BJ (cell line): ENCODE measurements at regions not wholly inside any gene's neighbourhood (a gene's known extent, or its start where the extent isn't known, plus 50 kb on each side); places are given as distances from the start of the nearest gene placed in this dataset.

Experiments used
- CTCF ChIA-PET: fragments of 350-600 bp; formaldehyde crosslinking; extraction: SDS; loops from one replicate; lab custom pipeline; 2021; ENCODE audit warnings: antibody characterized with exemption, inconsistent platforms; lab: Yijun Ruan, JAX
- POLR2A ChIA-PET: fragments of 300-600 bp; sonication (Branson Sonifier 250); formaldehyde crosslinking; extraction: SDS; loops from one replicate; lab custom pipeline; 2021; ENCODE audit warnings: antibody characterized with exemption; lab: Charles Lee
- DNase-seq: peaks from one replicate; pipeline ENCODE4 v3.0.0-alpha.2; 2011; ENCODE audit warnings: low read depth
- H3K27me3 ChIP-seq: 2 replicates; pipeline ENCODE4 v1.6.0; 2011; ENCODE audit warnings: low read length; ENCODE audit not compliant: control insufficient read depth, insufficient read depth
- H3K36me3 ChIP-seq: 2 replicates; pipeline ENCODE4 v1.5.1; 2011; ENCODE audit warnings: low read length; ENCODE audit not compliant: control insufficient read depth, insufficient read depth
- H3K4me3 ChIP-seq: 2 replicates; pipeline ENCODE4 v1.5.1; 2011; ENCODE audit warnings: low read depth, mild to moderate bottlenecking, control low read depth, low read length
- TF ChIP-seq, protein P1 (sequence below): IDR thresholded peaks from 2 replicates; pipeline ENCODE4 v1.5.1; 2011; ENCODE audit warnings: low read depth, mild to moderate bottlenecking, control low read depth, inconsistent platforms, low read length, moderate library complexity; ENCODE audit not compliant: insufficient read depth

DNA sequence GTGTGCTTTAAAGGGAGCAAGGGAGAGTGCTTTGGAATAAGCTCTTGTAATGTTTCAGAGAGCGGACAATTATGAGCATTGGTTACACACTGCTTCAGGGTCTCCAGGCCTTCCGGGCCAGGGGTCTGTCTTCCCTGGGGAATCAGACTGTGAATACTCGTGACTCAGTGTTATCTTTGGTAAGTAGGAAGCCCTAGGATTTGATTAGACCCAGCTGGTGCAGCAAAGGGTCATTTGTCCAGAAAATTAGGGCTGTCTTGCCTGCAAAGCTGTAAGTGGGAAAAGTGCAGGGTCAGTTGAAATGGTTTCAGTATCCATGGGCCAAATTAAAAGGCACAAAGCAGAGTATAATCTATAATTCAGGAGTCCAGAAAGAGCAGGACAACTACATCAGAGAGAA is 475.6 kb downstream of the MED13L start:
- Histone ChIP-seq H3K4me3 (no peak overlapping the region), H3K36me3 (no peaks in the 10 kb centered on the region), H3K27me3 (no peaks in the 10 kb centered on the region)
- ChIA-PET POLR2A (no interaction called here), CTCF (no interaction called here)
- no peak for DNase-seq
- TF ChIP-seq, protein P1, sequence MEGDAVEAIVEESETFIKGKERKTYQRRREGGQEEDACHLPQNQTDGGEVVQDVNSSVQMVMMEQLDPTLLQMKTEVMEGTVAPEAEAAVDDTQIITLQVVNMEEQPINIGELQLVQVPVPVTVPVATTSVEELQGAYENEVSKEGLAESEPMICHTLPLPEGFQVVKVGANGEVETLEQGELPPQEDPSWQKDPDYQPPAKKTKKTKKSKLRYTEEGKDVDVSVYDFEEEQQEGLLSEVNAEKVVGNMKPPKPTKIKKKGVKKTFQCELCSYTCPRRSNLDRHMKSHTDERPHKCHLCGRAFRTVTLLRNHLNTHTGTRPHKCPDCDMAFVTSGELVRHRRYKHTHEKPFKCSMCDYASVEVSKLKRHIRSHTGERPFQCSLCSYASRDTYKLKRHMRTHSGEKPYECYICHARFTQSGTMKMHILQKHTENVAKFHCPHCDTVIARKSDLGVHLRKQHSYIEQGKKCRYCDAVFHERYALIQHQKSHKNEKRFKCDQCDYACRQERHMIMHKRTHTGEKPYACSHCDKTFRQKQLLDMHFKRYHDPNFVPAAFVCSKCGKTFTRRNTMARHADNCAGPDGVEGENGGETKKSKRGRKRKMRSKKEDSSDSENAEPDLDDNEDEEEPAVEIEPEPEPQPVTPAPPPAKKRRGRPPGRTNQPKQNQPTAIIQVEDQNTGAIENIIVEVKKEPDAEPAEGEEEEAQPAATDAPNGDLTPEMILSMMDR = no peak

DNA sequence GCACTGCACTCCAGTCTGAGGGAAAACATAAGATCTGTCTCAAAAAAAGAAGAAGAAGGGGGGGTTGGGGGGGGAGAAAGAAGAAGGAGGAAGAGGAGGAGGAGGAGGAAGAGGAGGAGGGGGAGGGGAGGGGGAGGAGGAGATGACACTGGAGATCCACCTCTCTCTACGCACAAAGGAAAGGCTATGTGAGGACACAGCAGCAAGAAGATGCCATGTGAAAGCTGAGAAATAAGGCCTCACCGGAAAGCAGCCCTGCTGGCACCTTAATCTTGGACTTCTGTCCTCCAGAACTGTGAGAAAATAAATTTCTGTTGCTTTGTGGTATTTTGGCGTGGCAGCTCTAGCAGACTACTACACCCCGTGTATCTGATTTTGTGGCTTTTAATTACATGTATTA is 477.9 kb downstream of the MED13L start:
- POLR2A ChIA-PET = no interaction called here
- no peak overlapping the region for H3K4me3 ChIP-seq
- H3K27me3 ChIP-seq = no peaks in the 10 kb centered on the region; the same call in 1 of the 2 replicates
- H3K36me3 ChIP-seq = no peaks in the 10 kb centered on the region
- TF ChIP-seq, protein P1 = no peak
- DNase-seq = no peak
- CTCF ChIA-PET = no interaction called here

DNA sequence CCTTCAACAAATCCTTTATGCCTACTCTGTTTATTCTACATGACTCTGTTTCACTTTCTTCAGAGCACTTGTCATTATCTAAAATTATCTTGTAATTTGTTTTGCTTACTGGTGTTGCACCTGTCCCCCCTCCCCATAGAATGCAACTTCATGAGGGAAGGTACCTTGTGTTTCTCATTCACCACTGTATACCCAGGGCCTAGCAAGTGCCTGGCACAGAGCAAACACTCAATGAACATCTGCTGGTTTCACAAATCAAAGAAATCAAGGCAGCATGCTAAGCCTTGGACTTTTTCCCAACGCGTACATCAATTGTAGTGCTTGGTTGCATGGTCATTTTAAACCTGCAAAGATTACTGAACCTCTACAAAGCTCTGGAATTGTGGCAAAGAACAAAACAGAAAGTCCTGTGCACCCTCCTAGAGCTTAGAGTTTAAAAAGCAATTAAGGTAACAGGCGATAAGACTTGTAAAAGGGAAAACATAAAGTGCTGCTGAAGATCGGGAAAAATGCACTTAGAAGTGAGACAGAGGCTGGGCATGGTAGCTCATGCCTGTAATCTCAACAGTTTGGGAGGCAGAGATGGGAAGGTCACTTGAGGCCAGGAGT is 479.1 kb downstream of the MED13L start:
- CTCF ChIA-PET = interaction anchor here (0.8 kb wide), 1 partner anchor 11 kb away, joined by 3 read pairs; no protein-coding TSS in a partner anchor
- Histone ChIP-seq H3K27me3 (no peaks in the 10 kb centered on the region; the same call in 1 of the 2 replicates), H3K4me3 (no peak overlapping the region), H3K36me3 (no peaks in the 10 kb centered on the region)
- TF ChIP-seq, protein P1 = no peak
- DNase-seq = no peak
- POLR2A ChIA-PET = no interaction called here

DNA sequence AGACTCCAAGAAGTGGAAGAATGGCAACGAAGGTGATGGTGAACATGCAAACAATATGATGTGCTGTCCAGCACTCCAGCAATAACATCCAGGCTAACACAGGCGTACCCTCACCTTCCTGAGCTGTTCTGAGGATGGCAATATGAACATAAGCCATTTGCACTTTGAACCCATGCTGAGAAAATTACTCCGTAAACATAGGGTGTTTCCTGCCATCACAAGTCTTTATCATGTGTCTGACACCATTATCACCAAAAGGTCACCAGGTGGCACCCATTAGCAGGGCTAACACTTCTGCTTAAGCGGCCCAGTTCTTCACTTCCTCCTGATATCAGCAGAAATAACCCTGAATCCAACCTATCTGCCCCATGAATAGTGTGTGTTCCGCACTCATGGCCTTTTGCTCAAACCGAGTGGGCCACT is 482.8 kb downstream of the MED13L start:
- Histone ChIP-seq H3K4me3 (no peak overlapping the region), H3K27me3 (no peaks in the 10 kb centered on the region; the same call in 1 of the 2 replicates), H3K36me3 (no peaks in the 10 kb centered on the region)
- DNase-seq = no peak
- ChIA-PET POLR2A (no interaction called here), CTCF (no interaction called here)
- TF ChIP-seq, protein P1 = no peak

DNA sequence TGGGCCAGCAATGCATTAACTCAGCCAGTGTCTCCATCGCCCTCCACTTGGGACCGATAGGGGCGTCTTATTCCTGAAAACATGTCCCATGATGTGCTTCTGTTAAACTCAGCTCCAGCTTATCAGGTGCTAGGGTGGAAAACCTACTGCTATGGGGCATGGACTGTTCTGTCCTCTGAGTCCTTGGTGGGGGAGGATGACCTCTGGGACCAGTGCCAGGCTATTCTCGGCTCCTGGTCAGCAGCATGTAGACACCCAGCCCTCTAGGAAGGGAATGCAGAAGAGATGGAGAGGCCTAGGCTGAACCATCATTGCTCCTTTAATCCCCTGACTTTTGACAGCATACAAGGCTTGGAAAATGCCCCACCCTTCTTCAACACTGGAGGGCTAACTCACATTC is 486.2 kb downstream of the MED13L start:
- CTCF ChIA-PET = interaction anchor here (1.0 kb wide), 1 partner anchor 1167 kb away, joined by 4 read pairs; no protein-coding TSS in a partner anchor

More for the DNA sequence above, 486.2 kb downstream of the MED13L start:
- no peaks in the 10 kb centered on the region for H3K36me3 ChIP-seq
- no peak for DNase-seq
- H3K4me3 ChIP-seq = no peak overlapping the region
- TF ChIP-seq, protein P1 = no peak
- H3K27me3 ChIP-seq = no peaks in the 10 kb centered on the region; the same call in none of the 2 replicates
- POLR2A ChIA-PET = no interaction called here
